Endodermal cell (in vitro differentiated cells): ENCODE measurements at regions not wholly inside any gene's neighbourhood (a gene's known extent, or its start where the extent isn't known, plus 50 kb on each side); places are given as distances from the start of the nearest gene placed in this dataset. TPM values are rescaled to one million over a fixed set of nuclear protein-coding genes. Genes with fewer than 3 reads are reported as not detected.

Source experiments
- DNase-seq: peaks from one replicate; pipeline ENCODE4 v3.0.0-alpha.2; 2017
- H3K27ac ChIP-seq: 2 replicates; pipeline ENCODE4 v1.5.1; 2013; ENCODE audit warnings: mild to moderate bottlenecking, low read depth, low read length, moderate library complexity
- H3K27me3 ChIP-seq: 2 replicates; pipeline ENCODE4 v1.6.1; 2013; ENCODE audit warnings: mild to moderate bottlenecking, low read length, moderate library complexity; ENCODE audit not compliant: insufficient read depth, control insufficient read depth, poor library complexity, severe bottlenecking
- H3K36me3 ChIP-seq: 2 replicates; pipeline ENCODE4 v1.7.0; 2013; ENCODE audit warnings: mild to moderate bottlenecking, low read length, moderate library complexity; ENCODE audit not compliant: control insufficient read depth, insufficient read depth
- H3K4me1 ChIP-seq: one replicate; pipeline ENCODE4 v1.7.0; 2013; ENCODE audit warnings: low read length; ENCODE audit not compliant: control insufficient read depth, insufficient read depth
- H3K4me3 ChIP-seq: 2 replicates; pipeline ENCODE4 v1.5.1; 2013; ENCODE audit warnings: mild to moderate bottlenecking, low read length, moderate library complexity
- H3K9ac ChIP-seq: 2 replicates; pipeline ENCODE4 v1.6.1; 2013; ENCODE audit warnings: mild to moderate bottlenecking, low read length, moderate library complexity; ENCODE audit not compliant: poor library complexity, severe bottlenecking; ENCODE audit errors: extremely low read depth
- H3K9me3 ChIP-seq: 2 replicates; pipeline ENCODE4 v1.6.1; 2013; ENCODE audit warnings: mild to moderate bottlenecking, low read length, moderate library complexity; ENCODE audit not compliant: control insufficient read depth
- H3K27ac Mint-ChIP-seq: 2 replicates; pipeline ENCODE4 v1.8.0; 2020; ENCODE audit warnings: mixed read lengths
- H3K27me3 Mint-ChIP-seq: 2 replicates; pipeline ENCODE4 v1.8.0; 2021; ENCODE audit warnings: mild to moderate bottlenecking, mixed read lengths; ENCODE audit not compliant: insufficient read depth
- H3K36me3 Mint-ChIP-seq: 2 replicates; pipeline ENCODE4 v1.8.0; 2020; ENCODE audit warnings: low read depth, mixed read lengths
- H3K4me1 Mint-ChIP-seq: 2 replicates; pipeline ENCODE4 v1.8.0; 2020; ENCODE audit warnings: mixed read lengths
- H3K4me3 Mint-ChIP-seq: 2 replicates; pipeline ENCODE4 v1.8.0; 2020; ENCODE audit warnings: mild to moderate bottlenecking, moderate library complexity, mixed read lengths
- H3K9me3 Mint-ChIP-seq: 2 replicates; pipeline ENCODE4 v1.8.0; 2020; ENCODE audit warnings: mild to moderate bottlenecking, mixed read lengths
- CTCF ChIP-seq: fragments of 200-600 bp; sonication (generic); conservative IDR thresholded peaks from 2 replicates; pipeline ENCODE4 v1.5.0; 2021; ENCODE audit warnings: antibody characterized with exemption, mild to moderate bottlenecking
- WGBS, 2 experiments: methylation state at CpG; one replicate each; pipeline versions ENCODE4 v1.1.5 to v1.1.7; 2013; ENCODE audit warnings: missing lambda C conversion rate in 2 of 2, mixed read lengths in 1 of 2; ENCODE audit not compliant: insufficient coverage in 1 of 2, insufficient read length in 1 of 2; 5-methylcytosine and 5-hydroxymethylcytosine counted together
- microRNA-seq: library from miRNA; unstranded; fragments of <30 nt; microRNA quantifications from one replicate; pipeline ENCODE4 v1.2.0, GENCODE V29; 2020; ENCODE audit warnings: borderline microRNAs expressed

- Histone ChIP-seq H3K4me1 (no peaks in the 10 kb centered on the region), H3K36me3 (no peaks in the 10 kb centered on the region), H3K9me3 (no peaks in the 10 kb centered on the region), H3K27me3 (peaks cover 12% of the 10 kb centered on the region), H3K9ac (no peak overlapping the region), H3K4me3 (no peak overlapping the region), H3K27ac (no peak overlapping the region)
- no peak for DNase-seq
- H3K9me3 Mint-ChIP-seq: no peaks in the 10 kb centered on the region
- WGBS, 2 experiments: 100% methylated on average over 1 of the region's 1 CpG; no CpG with 5 or more reads in 1 of the 2 experiments
- no peak overlapping the region for H3K4me3 Mint-ChIP-seq
- no peak overlapping the region for H3K27ac Mint-ChIP-seq
- TF ChIP-seq CTCF: no peak
- H3K36me3 Mint-ChIP-seq: no peaks in the 10 kb centered on the region
- H3K27me3 Mint-ChIP-seq: peaks cover 7% of the 10 kb centered on the region
- no peaks in the 10 kb centered on the region for H3K4me1 Mint-ChIP-seq
These were observed 57.0 kb upstream of the HNRNPA3 start for GRCh38 chr2:177155631-177156030.

GRCh38 chr2:177161741-177162460, 50.7 kb upstream of the HNRNPA3 start:
- H3K27ac ChIP-seq: no peak overlapping the region
- H3K9me3 ChIP-seq: no peaks in the 10 kb centered on the region
- H3K27me3 Mint-ChIP-seq: no peaks in the 10 kb centered on the region
- H3K4me1 Mint-ChIP-seq: peaks cover 15% of the 10 kb centered on the region
- no peak for DNase-seq
- peak; percentile 78 for TF ChIP-seq CTCF
- H3K36me3 Mint-ChIP-seq: no peaks in the 10 kb centered on the region
- H3K9me3 Mint-ChIP-seq: no peaks in the 10 kb centered on the region
- no peak overlapping the region for H3K4me3 Mint-ChIP-seq
- no peaks in the 10 kb centered on the region for H3K36me3 ChIP-seq
- no peak overlapping the region for H3K27ac Mint-ChIP-seq
- H3K27me3 ChIP-seq: no peaks in the 10 kb centered on the region
- peaks cover 10% of the 10 kb centered on the region for H3K4me1 ChIP-seq
- no peak overlapping the region for H3K4me3 ChIP-seq
- H3K9ac ChIP-seq: no peak overlapping the region
- WGBS, 2 experiments: 68 to 71% methylated on average over 7 to 10 of the region's 12 CpGs

Small RNA genes lying in the stretch of these regions (microRNA-seq; reads per million reads assigned to microRNA genes)
- not detected for gene MIR1246
